Islet precursor cell (in vitro differentiated cells): ENCODE measurements at regions not wholly inside any gene's neighbourhood (a gene's known extent, or its start where the extent isn't known, plus 50 kb on each side); places are given as distances from the start of the nearest gene placed in this dataset.
"Not testable (repeated sequence)": the region's sequence is repeated elsewhere in the genome, so short reads cannot be mapped to it uniquely, and the experiment has no call there.

Source experiments
- DNase-seq: peaks from one replicate; pipeline ENCODE4 v3.0.0-alpha.2; 2018

DNA sequence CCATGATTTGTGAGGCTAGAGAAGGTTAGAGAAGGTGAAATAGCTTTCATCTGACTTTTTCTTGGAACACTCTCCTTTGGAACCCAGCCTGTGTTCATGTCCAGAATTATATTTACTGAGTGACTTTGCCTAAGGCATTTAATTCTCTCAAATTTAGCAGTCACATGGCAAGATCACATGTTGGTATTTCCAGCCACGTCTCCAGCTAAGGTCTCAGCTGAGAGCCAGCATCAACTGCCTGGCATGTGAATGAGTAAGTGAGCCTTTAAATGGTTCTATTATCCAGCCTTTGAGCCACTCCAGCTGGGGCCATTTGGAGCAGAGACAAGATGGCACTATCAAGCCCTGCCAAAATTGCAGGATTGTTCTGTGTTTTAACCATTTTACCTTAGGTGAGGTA, 130.2 kb upstream of the SGO1 start:
- no peak for DNase-seq

DNA sequence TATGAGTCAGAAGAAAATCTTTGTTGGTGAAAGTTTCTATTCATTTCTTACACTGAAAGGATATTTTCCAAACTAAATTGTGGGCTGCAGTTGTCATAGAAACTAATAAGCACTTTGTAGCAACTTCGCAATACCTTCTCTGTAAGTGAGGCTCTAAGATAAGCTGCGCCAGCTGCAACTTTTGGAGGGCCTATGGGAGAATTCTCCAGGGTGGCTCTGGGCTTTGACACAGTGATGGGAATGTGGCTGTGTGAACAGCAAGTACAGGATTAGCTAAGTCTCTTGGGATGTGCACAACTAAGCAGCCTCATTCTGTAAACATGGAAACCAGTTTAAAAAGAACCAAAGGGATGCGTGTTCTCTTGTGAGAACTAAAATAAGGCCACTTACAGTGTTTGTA, 124.6 kb upstream of the SGO1 start:
- DNase-seq: no peak

GRCh38 chr3:20307383-20307782, 121.4 kb upstream of the SGO1 start:
- DNase-seq: no peak

GRCh38 chr3:20305647-20306046, 119.6 kb upstream of the SGO1 start:
- no peak for DNase-seq

DNA sequence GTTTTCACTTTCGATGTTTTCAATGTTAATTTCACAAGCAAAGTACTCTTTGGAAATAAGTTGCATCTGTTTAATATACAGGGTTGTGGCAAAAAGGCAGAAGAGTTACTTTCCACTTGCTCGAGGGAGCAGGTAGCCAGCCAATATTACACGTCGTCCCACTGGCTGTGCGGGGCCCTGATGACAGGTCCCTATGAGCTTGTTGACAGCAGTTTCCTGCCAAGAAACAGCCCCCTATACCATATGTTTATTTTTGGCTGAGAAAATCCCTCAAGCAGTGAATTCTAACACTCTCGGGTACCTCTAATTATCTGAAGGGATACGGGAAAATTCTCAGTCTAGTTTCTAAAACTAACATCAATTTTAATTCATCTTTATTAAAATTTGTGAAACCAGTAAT, 116.8 kb upstream of the SGO1 start:
- DNase-seq: no peak

GRCh38 chr3:20288050-20288449, 102.0 kb upstream of the SGO1 start:
- DNase-seq: no peak

GRCh38 chr3:20280257-20280656, 94.3 kb upstream of the SGO1 start:
- no peak for DNase-seq

- DNase-seq: not testable (repeated sequence)
Measured at GRCh38 chr3:20265977-20266376, 80.0 kb upstream of the SGO1 start.

DNA sequence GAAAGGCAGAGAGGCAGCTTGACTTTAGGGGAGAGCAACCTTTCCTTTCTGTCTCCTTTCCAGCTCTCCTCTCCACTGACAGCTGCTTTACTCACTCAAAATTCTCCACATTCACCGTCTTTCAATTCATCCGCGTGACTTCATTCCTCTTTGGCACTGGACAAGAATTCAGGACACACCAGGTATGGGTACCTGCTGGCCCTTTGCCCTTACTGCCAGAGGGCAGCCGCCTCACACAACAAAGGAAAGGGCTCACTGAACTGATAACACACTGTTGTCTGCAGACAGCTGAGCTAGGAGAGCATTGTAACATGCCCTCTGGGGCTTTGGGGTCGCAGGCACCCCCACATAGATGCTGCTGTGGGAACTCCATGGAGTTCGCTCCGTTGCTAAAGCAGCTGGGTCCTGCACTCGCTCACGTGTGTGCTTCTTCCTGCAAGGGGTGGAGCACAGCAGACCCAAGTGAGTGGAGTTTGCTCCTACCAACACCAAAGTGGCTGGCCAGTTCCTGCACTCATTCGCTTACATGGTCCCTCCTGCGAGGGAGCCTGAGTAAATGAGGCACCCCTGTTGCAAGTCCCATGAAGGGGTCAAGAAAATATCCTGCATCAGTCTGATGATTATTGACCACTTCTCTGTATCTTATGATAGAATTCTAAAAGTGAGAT, 79.0 kb upstream of the SGO1 start:
- DNase-seq: no peak

- DNase-seq: no peak
Measured at GRCh38 chr3:20258371-20258770, 72.4 kb upstream of the SGO1 start.

DNA sequence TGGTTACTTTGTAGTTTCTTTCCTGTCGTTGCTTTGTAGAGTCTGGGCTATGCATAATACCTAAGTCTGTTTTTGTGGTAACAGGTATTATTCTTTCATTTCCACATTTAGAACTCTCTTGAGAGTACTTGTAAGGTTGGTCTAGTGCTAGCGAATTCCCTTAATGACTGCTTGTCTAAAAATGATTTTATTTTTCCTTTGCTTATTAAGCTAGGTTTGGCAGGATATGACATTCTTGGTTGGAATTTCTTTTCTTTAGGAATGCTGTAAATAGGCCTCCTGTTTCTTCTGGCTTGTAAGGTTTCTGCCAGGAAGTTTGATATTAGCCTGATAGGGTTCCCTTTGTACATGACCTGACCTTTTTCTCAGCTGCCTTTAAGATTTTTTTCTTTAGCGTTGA, 70.1 kb upstream of the SGO1 start:
- no peak for DNase-seq

- DNase-seq: no peak
Measured at GRCh38 chr3:20254268-20255117, 68.5 kb upstream of the SGO1 start.

DNA sequence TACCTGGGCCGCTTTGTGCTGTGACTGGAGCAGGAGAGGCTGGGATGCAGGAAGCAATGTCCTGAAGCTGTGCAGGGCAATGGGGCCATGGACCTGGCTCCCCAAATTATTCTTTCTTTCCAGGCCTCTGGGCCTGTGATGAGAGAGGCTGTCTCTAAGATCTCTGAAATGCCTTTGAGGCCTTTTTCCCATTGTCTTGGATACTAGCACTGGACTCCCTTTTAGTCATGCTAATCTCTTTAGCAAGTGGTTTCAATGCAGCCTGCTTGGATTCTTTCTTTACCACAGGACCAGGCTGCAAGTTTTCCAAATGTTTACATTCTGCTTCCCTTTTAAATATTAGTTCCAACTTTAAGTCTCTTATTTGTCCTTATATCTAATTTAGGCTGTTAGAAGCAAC, 64.8 kb upstream of the SGO1 start:
- no peak for DNase-seq

DNA sequence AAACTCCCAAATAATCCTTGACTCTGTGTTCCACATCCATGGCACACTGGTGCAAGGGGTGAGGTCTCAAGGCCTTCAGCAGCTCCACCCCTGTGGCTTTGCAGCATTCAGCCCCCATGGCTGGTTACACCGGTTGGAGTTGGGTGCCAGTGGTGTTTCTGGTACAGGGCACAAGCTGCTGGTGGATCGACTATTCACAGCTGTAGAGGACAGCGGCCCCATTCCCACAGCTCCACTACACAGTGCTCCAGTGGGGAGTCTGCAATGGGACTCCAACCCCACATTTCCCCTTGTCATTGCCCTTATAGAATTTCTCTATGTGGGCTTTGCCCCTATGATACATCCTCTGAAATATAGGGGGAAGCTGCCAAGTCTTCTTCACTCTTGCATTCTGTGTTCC, 64.3 kb upstream of the SGO1 start:
- no peak for DNase-seq

DNA sequence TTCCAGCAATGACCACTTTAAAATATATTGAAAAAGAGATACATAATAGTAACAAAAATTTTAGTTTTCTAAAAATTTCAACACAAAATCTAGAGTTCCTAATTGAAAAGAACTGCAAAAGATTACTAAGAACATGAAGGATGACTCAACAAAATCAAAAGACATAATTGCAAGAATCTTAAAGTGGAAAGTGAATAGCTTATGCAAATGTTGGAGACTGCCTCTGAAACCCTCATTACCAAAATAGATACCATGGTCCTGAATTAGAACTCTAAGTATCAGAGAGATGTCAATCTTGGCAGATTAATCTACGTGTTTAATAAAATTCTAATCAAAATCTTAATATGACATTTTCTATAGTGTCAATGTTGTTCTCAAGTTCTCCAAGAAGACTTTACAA, 60.7 kb upstream of the SGO1 start:
- no peak for DNase-seq

DNA sequence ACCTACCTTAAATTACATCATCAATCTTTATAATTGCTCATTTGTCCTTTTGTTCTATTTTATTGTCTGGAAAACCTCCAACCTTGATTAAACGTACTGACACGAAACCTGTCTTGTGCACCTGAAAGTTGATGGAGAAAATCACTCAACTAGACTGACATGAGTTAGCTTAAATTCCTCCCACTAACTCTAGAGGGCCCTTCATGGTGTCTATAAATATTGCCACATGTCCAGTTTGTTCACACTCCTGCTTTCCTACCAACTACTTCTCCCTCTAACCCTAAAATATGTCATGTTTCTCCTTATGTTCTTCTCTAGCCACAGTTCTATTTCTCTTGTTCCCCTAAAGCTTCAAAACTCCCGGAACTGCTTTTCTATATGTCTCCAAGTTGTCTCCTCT, 59.8 kb upstream of the SGO1 start:
- no peak for DNase-seq

- no peak for DNase-seq
Measured at GRCh38 chr3:20240154-20240883, 54.3 kb upstream of the SGO1 start.

DNA sequence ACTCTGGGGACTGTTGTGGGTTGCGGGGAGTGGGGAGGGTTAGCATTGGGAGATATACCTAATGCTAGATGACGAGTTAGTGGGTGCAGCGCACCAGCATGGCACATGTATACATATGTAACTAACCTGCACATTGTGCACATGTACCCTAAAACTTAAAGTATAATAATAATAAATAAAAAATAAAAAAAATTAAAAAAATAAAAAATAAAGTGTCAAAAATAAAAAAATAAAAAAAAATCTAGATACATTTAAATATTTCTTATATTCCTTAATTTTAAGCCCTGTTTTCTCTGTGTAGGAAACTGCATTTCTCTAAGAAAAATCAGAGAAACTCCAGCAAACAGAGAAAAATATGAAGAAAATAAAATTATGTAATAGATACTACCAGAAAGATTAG, 52.2 kb upstream of the SGO1 start:
- DNase-seq: not testable (repeated sequence)

GRCh38 chr3:20236603-20237002, 50.6 kb upstream of the SGO1 start:
- no peak for DNase-seq
